Activated T-cell treated with anti-CD3 and anti-CD28 coated beads, Interleukin-2, amount 50 U/mL, for 4 hours (primary cell): ENCODE measurements at regions not wholly inside any gene's neighbourhood (a gene's known extent, or its start where the extent isn't known, plus 50 kb on each side); places are given as distances from the start of the nearest gene placed in this dataset.
"Not testable (repeated sequence)": the region's sequence is repeated elsewhere in the genome, so short reads cannot be mapped to it uniquely, and the experiment has no call there.

Experiments used
- ATAC-seq, 2 donors: fragments of 200-7000 bp; cut with Tn5 transposase; one replicate each; pipeline ENCODE4 v1.10.0; 2021
- DNase-seq: peaks from one replicate; pipeline ENCODE4 v3.0.0-alpha.2; 2020
- H3K27me3 Mint-ChIP-seq: one replicate; pipeline ENCODE4 v1.8.0; 2021; ENCODE audit warnings: low read depth, mixed read lengths
- H3K36me3 Mint-ChIP-seq: one replicate; pipeline ENCODE4 v1.8.0; 2022; ENCODE audit warnings: mixed read lengths; ENCODE audit not compliant: insufficient read depth
- H3K4me1 Mint-ChIP-seq: one replicate; pipeline ENCODE4 v1.8.0; 2021; ENCODE audit warnings: low read depth, mixed read lengths
- H3K4me3 Mint-ChIP-seq: one replicate; pipeline ENCODE4 v1.8.0; 2021; ENCODE audit warnings: mild to moderate bottlenecking, moderate library complexity, mixed read lengths
- H3K9me3 Mint-ChIP-seq: one replicate; pipeline ENCODE4 v1.8.0; 2021; ENCODE audit warnings: mixed read lengths

DNA sequence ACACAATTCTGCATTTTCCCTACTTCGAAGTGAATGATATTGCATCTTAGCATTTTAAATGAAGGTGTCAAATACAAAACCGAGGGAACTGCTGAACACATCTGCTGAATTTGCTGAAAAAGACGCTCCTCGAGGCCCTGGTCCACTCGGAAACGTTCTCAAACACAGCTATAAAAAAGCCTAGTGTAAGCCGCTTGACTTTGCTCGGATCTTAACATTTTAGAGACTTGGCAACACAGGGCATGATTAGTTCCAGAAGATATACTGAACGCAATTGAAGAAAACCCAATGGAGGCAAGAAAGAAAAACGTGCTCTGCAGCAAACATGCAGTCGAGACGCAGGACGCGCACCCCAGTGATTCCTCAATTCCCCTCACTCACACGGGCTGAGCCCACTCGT is 506.4 kb upstream of the AMELY start:
- Mint-ChIP-seq H3K9me3 (no peaks in the 10 kb centered on the region), H3K27me3 (no peaks in the 10 kb centered on the region), H3K36me3 (no peaks in the 10 kb centered on the region), H3K4me1 (no peaks in the 10 kb centered on the region), H3K4me3 (no peak overlapping the region)
- ATAC-seq: no peak
- no peak for DNase-seq

DNA sequence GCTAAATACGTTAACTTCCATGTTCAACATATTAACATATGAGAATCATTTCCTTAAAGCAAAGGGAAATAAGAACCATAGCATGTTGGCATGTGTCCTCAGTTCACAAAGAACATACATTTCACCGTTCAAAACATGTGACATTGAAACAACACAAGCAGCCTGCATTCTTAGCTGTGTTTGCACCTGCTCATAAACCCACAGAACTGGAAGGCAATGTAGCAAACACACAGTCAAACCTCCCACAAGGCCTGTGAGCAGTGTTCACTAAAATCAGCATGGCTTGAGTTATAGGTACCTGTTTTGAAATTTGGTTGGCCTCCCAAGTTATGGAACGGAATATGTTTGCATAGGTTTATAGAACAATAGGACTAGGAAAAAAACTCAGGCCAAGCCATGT is 504.9 kb upstream of the AMELY start:
- Mint-ChIP-seq H3K4me3 (no peak overlapping the region), H3K4me1 (no peaks in the 10 kb centered on the region), H3K27me3 (no peaks in the 10 kb centered on the region), H3K36me3 (no peaks in the 10 kb centered on the region), H3K9me3 (no peaks in the 10 kb centered on the region)
- no peak for ATAC-seq
- DNase-seq: no peak

DNA sequence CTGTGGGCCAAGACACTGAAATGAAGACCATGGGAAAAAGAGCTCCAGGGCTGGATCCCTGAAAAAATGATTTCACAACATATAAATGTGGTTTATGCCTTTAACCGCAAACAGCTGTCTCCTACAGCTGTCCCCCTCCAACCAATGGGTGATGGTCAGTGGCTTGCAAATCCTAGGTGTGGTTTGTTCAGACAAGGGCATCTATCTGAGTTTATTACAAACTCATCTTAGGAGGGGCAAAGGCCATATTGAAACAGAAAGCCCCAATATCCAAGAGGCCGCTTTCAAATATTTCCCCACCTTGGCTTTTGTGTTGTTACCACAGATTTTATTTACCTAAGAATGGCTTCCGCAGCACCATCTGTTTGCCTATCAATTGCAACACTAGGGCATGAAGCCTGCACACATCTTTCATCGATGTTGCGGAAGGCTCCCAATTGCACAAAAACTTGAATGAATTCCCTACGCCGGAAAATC is 503.6 kb upstream of the AMELY start:
- H3K4me3 Mint-ChIP-seq: no peak overlapping the region
- no peak for ATAC-seq
- DNase-seq: no peak
- no peaks in the 10 kb centered on the region for H3K4me1 Mint-ChIP-seq
- H3K9me3 Mint-ChIP-seq: peaks cover 4% of the 10 kb centered on the region
- H3K36me3 Mint-ChIP-seq: no peaks in the 10 kb centered on the region
- no peaks in the 10 kb centered on the region for H3K27me3 Mint-ChIP-seq

DNA sequence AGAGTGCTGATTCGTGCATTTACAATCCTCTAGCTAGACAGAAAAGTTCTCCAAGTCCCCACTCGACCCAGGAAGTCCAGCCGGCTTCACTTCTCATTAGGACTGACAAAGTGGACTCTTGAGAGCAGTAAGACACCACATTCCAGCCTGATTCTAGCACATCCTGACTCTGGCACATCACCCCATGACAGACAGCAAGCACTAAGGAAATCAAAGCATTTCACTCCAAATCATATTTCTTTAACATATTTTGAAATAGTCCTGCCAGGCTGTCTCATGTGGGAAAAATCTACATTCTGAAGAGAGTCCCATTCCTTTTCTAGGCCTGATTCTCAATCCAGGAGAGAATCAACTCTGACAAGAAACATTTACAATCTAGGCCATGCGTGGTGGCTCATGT is 478.5 kb upstream of the AMELY start:
- DNase-seq (no peak), ATAC-seq (no peak)
- H3K36me3 Mint-ChIP-seq: peaks cover 15% of the 10 kb centered on the region
- peaks cover 29% of the 10 kb centered on the region for H3K9me3 Mint-ChIP-seq
- no peaks in the 10 kb centered on the region for H3K4me1 Mint-ChIP-seq
- H3K4me3 Mint-ChIP-seq: no peak overlapping the region
- H3K27me3 Mint-ChIP-seq: no peaks in the 10 kb centered on the region

DNA sequence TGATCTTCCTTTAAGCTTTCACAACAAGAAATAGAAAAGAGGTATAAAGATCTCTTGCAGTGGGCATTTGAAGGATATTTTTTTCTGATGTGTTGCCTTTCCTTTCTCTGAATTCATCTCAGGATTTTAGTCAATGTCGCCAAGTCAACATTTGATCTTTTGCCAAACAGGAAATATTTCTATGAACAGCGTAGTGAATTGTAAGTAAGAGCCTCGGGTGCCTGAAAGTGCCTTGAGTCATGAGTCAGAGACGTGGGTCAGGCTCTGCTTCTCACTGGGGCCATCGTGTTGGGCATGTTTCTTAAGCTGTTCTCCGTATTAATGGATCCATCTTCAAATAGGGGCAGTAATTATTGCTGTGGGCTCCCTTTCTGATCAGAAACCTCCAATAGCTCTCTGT is 471.4 kb upstream of the AMELY start:
- Mint-ChIP-seq H3K27me3 (no peaks in the 10 kb centered on the region), H3K4me3 (no peak overlapping the region), H3K36me3 (peaks cover 21% of the 10 kb centered on the region), H3K9me3 (no peaks in the 10 kb centered on the region), H3K4me1 (peaks cover 8% of the 10 kb centered on the region)
- no peak for ATAC-seq
- DNase-seq: no peak

DNA sequence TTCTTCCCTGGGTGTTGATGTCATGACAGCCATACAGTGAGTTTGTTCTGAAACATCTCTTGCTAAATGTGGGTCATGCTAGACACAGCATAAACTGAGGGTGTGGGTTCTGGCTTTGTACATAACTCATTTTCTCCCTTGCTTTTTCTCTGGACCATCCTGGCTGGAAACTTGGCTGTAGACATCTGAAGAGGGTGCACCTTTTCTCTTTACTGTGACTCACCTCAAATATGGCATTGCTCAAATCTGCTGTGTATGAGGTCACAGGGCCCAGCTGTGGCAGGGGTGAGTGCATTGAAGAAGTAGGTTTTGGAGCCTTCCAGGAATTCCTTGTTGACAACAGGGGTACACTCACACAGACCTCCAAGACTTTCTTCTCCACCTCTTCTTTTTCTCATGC is 465.5 kb upstream of the AMELY start:
- DNase-seq (no peak), ATAC-seq (no peak)
- no peaks in the 10 kb centered on the region for H3K27me3 Mint-ChIP-seq
- H3K9me3 Mint-ChIP-seq: no peaks in the 10 kb centered on the region
- H3K4me1 Mint-ChIP-seq: peaks cover 2% of the 10 kb centered on the region
- peaks cover 14% of the 10 kb centered on the region for H3K36me3 Mint-ChIP-seq
- H3K4me3 Mint-ChIP-seq: no peak overlapping the region

DNA sequence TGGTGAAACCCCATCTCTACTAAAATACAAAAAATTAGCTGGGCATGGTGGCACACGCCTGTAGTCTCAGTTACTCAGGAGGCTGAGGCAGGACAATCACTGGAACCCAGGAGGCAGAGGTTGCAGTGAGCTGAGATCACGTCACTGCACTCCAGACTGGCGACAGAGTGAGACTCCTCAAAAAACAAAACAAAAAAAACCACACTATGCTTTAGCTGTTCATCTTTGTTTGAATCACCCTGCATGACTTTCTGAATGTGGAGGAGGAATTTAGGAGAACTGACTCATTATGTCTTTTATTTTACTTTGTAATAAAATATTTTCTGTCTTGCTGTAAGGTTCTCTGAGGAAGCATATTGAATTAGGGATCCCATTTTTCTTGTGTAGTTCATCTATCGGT is 462.9 kb upstream of the AMELY start:
- not testable (repeated sequence) for H3K4me1 Mint-ChIP-seq, H3K9me3 Mint-ChIP-seq, H3K4me3 Mint-ChIP-seq, H3K27me3 Mint-ChIP-seq, DNase-seq, ATAC-seq
- peaks cover 14% of the 10 kb centered on the region for H3K36me3 Mint-ChIP-seq

DNA sequence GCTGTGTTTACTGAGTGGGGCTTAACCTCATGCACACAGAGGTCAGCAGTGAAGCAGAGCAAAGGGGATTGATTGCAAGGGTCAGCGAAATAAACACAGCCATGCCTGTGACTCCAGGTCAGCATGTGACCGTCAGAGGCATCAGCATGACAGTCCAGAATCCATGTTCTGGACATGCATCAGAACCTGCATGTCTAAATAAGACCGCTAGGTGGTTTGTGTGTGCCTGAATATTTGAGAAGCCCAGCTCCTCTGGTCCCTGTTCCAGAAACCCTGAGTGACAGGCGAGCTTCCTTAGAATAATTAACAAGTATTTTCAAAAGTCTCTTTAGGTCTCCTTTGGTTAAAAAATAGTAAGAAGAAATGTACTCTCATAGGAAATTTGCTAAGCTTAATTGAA is 460.4 kb upstream of the AMELY start:
- not testable (repeated sequence) for H3K4me3 Mint-ChIP-seq, H3K27me3 Mint-ChIP-seq, DNase-seq, H3K4me1 Mint-ChIP-seq, ATAC-seq, H3K9me3 Mint-ChIP-seq
- H3K36me3 Mint-ChIP-seq: peaks cover 13% of the 10 kb centered on the region

DNA sequence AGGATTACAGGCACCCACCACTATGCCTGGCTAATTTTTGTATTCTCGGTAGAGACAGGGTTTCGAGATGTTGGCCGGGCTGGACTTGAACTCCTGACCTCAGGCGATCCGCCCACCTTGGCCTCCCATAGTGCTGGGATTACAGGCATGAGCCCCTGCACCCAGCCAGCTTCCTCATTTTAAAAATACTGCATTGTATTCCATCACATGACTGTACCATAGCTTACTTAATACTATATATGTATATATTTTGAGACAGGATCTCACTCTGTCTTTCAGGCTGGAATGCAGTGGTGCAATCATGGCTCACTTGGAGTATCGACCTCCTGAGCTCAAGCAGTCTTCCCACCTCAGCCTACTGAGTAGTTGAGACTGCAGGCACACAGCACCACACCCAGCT is 459.5 kb upstream of the AMELY start:
- H3K4me1 Mint-ChIP-seq, ATAC-seq, H3K9me3 Mint-ChIP-seq, H3K4me3 Mint-ChIP-seq, DNase-seq, H3K27me3 Mint-ChIP-seq: not testable (repeated sequence)
- H3K36me3 Mint-ChIP-seq: peaks cover 11% of the 10 kb centered on the region

DNA sequence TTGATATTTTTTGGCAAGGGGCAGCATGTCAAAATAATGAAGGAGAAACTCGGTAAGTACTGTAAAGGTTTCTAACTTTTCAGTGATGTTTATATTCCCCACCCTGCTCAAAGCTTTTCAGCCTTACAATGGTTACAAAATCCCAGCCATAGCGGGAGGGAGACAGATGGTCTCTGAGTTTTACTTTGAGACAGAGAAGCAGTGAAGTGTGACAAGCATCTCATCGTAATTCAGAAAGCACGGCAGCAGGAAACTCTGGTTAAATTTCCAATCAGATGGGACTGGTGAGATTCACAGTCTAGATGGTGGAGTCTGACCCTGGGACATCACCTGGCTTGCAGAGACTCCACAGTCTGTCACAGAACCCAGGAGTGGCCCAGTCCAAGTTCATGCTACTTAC is 448.0 kb upstream of the AMELY start:
- DNase-seq (no peak), ATAC-seq (no peak)
- Mint-ChIP-seq H3K4me1 (peaks cover 4% of the 10 kb centered on the region), H3K36me3 (peaks cover 17% of the 10 kb centered on the region), H3K9me3 (no peaks in the 10 kb centered on the region), H3K4me3 (no peak overlapping the region), H3K27me3 (no peaks in the 10 kb centered on the region)

DNA sequence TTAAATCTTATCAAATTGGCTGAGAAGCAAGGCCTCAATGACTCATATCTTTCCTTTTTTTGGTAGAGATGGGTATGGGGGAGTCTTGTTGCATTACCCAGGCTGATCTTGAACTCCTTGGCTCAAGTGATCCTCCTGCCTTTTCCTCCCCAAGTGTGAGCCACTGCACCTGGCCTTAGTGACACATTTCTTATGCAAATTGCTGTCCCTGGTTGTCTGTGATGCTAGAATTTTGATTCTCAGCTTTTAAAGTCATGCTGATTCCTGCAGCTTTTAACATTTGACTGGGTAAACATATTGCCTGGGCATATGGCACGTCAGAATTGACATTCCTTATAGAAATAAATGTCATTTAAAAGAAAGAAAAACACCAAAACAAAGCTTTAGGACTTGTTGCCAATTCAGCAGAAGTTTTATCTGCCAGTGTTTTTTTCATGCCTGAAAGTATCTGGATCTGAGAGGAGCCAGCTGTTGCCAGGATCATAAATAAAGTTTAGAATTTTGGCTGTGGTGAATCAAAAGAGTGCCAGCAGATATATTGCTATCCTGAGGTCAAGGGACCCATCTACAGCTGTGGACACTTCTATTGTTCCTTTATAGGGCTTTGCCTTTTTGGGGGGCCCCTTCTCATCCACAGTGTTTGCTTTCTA is 446.7 kb upstream of the AMELY start:
- ATAC-seq (no peak), DNase-seq (no peak)
- peaks cover 18% of the 10 kb centered on the region for H3K36me3 Mint-ChIP-seq
- no peak overlapping the region for H3K4me3 Mint-ChIP-seq
- H3K27me3 Mint-ChIP-seq: no peaks in the 10 kb centered on the region
- H3K9me3 Mint-ChIP-seq: no peaks in the 10 kb centered on the region
- peaks cover 3% of the 10 kb centered on the region for H3K4me1 Mint-ChIP-seq

DNA sequence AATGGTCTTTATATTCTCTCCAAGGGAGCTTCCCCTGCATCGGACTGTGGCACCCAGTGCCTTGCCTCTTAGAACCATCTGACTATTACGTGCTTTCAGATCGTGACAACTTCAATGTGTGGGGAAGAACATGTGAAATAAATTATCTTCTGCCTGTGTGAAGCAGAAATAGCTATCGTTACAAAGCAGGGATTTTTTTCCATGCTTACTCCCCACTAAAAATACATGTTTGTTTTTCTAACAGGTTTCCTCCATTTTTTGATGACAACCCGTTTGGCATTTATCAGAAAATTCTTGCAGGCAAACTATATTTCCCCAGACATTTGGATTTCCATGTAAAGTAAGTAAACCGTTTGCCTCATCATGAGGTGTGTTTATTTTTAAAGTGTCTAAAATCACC is 444.3 kb upstream of the AMELY start:
- H3K4me3 Mint-ChIP-seq, H3K27me3 Mint-ChIP-seq, ATAC-seq, H3K9me3 Mint-ChIP-seq, DNase-seq, H3K4me1 Mint-ChIP-seq: not testable (repeated sequence)
- H3K36me3 Mint-ChIP-seq: peaks cover 11% of the 10 kb centered on the region

DNA sequence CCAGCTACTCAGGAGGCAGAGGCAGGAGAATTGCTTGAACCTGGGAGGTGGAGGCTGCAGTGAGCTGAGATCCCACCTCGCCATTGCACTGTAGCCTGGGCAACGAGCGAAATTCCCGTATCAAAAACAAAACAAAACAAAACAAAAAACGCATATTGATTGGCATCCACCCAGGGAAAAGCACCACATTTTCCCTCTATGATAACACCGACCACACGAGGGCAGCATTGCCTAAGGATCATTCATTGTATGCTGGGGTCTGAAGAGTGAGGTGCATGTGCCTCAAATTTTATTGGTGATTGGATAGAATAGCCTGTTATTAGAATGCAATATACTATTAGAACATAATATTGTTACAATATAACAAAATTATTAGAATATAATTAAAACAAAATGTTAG is 433.1 kb upstream of the AMELY start:
- no peak overlapping the region for H3K4me3 Mint-ChIP-seq
- H3K36me3 Mint-ChIP-seq: peaks cover 20% of the 10 kb centered on the region
- H3K27me3 Mint-ChIP-seq: no peaks in the 10 kb centered on the region
- ATAC-seq: no peak
- no peak for DNase-seq
- peaks cover 40% of the 10 kb centered on the region for H3K4me1 Mint-ChIP-seq
- no peaks in the 10 kb centered on the region for H3K9me3 Mint-ChIP-seq

DNA sequence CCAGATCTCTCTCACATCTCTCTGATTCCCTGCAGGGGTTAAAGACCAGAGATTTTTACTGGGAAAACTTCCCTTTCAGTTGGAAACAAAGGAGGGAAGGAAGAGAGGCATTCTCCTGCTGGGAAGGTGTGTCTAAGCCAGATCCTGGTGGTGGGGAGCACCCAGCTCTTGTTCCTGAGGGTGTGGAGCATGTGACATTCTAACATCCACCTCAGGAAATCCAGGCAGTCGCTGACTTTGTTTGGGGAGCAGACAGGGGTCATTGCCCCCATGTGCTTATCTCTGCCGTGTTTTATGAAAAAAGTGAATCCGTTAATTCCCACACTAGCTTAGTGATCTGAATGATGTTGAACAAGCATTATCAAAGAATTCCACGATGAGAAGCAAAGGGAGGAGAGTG is 431.7 kb upstream of the AMELY start:
- H3K9me3 Mint-ChIP-seq: no peaks in the 10 kb centered on the region
- peak overlapping the region; percentile 42 for H3K4me3 Mint-ChIP-seq
- H3K4me1 Mint-ChIP-seq: peaks cover 51% of the 10 kb centered on the region
- no peak for ATAC-seq
- no peaks in the 10 kb centered on the region for H3K27me3 Mint-ChIP-seq
- peaks cover 23% of the 10 kb centered on the region for H3K36me3 Mint-ChIP-seq
- DNase-seq: no peak

DNA sequence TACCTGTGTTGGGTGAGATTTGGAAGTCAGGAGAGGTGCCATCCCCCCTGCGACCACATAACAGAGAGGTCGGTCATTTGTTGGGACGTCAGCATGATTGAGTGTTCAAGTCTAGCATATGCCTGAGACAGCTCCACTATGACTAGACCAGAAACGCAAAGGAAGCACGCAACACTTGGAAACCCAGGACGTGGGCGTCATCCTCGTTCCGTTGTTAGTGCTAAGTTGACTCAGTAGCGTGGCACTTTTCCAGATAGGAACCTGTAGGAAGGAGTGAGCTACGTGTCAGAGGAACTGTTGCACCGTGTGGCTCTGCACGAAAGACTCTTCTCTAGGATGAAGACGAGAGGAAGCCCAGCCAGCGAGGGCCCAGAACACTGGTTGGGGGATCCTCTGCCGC is 431.2 kb upstream of the AMELY start:
- Mint-ChIP-seq H3K36me3 (peaks cover 23% of the 10 kb centered on the region), H3K4me3 (peak overlapping the region; percentile 42), H3K4me1 (peaks cover 56% of the 10 kb centered on the region)
- not testable (repeated sequence) for H3K9me3 Mint-ChIP-seq, H3K27me3 Mint-ChIP-seq, DNase-seq
- ATAC-seq: peak in 1 of 2 donors; percentile 81
